Stimulated activated CD4-positive, alpha-beta T cell treated with anti-CD3 and anti-CD28 coated beads, Interleukin-15, amount 100 ng/mL, for 24 hours (primary cell): ENCODE measurements at regions not wholly inside any gene's neighbourhood (a gene's known extent, or its start where the extent isn't known, plus 50 kb on each side); places are given as distances from the start of the nearest gene placed in this dataset.

ENCODE experiments used
- DNase-seq: peaks from one replicate; pipeline ENCODE4 v3.0.0-alpha.2; 2020

DNA sequence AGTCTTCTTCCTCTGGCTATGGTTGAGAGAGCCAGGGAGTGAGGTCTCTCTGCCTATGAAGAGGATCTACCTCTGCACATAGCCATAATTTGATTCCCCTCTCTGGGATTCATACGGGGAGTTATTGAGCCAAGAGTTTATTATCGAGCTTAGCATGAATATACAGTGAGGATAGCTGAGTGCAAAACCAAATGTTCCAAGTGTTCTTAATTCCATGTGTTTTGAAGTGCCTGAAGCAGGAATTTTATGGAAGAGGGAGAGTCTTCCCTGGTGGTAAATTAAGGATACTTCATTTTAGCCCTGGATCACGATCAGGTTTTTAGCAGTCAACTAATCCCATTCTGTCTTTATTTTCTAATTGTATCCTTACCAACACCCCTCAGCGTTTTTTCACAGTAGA, 270.6 kb downstream of the C1D start:
- no peak for DNase-seq

GRCh38 chr2:67792681-67793091, 270.1 kb downstream of the C1D start:
- DNase-seq = no peak

- no peak for DNase-seq
Measured at GRCh38 chr2:67797801-67798540, 264.8 kb downstream of the C1D start.

- no peak for DNase-seq
Measured at GRCh38 chr2:67798541-67799160, 264.2 kb downstream of the C1D start.

GRCh38 chr2:67799886-67800285, 262.9 kb downstream of the C1D start:
- DNase-seq = no peak

DNA sequence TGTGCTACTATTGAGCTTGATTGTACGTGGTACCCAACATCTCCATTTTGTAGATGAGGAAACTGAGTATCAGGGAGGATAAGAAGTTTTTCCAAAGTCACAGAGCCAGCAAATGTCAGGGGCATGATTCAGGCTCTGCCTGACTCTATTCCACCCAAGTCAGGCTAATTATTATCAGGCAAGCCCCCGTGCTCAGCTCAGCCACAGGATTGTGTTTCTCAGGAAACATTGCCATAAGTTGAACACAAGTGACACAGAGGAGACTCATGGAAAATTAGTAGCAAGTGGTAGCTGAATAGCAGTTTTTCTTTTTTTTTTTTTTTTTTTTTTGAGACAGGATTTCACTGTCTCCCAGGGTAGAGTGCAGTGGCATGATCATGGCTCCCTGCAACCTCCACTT, 260.5 kb downstream of the C1D start:
- DNase-seq = no peak

GRCh38 chr2:67802824-67803223, 260.0 kb downstream of the C1D start:
- no peak for DNase-seq

DNA sequence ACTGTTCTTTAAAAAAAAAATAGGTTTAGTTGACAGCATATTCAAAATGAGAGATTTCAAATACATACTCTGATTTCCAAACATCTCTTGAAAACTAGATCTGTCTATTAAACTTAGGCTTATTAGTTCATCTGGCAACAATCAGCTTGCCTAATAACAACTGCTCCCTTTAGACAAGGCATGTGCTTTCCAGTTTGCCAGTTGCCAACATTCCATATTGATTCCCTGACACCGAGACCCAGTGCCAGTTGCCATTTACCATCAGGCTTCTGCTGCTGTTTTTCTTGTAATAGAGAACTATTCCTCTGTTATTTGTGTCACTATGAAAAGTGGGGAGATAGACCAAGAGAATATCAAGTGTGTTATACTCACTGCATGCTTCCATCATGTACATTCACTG, 256.0 kb downstream of the C1D start:
- no peak for DNase-seq

- DNase-seq = no peak
Measured at GRCh38 chr2:67808112-67808511, 254.7 kb downstream of the C1D start.

DNA sequence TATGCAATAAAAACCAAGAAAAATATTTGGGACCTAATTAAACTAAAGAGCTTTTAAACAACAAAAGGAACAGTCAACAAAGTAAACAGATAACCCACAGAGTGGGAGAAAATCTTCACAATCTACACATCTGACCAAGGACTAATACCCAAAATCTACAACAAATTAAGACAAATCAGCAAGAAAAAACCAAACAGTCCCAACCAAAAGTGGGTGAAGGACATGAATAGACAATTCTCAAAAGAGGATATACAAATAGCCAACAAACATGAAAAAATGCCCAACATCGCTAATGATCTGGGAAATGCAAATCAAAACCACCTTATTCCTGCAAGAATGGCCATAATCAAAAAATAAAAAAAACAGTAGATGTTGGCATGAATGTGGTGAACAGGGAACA, 250.1 kb downstream of the C1D start:
- DNase-seq = no peak

DNA sequence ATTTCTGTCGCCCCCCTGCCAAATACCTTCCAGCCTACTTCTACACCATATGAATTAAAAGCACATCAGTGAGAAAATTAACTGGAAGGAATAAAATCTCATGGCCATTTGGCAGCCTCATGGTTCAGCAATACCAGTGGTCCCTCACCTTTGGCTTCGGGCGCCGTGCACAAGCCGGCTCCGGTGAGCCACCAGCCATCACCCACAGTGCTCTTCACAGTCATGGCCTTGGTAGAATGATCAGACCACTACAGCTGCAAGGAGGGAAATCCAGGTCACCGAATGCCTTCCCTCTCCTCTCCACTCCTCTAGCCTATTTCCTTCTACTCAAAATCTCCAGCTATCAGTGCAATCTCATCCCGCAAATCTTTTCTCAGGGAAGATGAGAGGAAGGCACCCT, 239.1 kb downstream of the C1D start:
- DNase-seq = no peak

GRCh38 chr2:67824186-67824585, 238.6 kb downstream of the C1D start:
- DNase-seq = no peak

- DNase-seq = no peak
Measured at GRCh38 chr2:67825476-67825875, 237.3 kb downstream of the C1D start.

- no peak for DNase-seq
Measured at GRCh38 chr2:67828066-67828465, 234.7 kb downstream of the C1D start.

- no peak for DNase-seq
Measured at GRCh38 chr2:67829470-67829869, 233.3 kb downstream of the C1D start.

- no peak for DNase-seq
Measured at GRCh38 chr2:67833632-67834031, 229.2 kb downstream of the C1D start.

DNA sequence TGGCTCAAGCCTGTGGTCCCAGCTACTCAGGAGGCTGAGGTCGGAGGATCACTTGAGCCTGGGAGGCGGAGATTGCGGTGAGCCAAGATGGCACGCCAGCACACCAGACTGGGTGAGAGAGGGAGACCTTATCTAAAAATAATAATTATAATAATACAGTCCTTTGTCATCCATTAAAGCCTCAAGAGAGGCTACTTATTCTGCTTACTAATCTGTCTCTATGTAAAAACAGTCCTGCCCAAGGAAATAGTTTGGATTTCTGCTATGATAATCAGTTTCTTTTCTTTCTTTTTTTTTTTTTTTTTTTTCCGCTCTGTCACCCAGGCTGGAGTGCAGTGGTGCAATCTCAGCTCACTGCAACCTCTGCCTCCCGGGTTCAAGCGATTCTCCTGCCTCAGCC, 228.3 kb downstream of the C1D start:
- DNase-seq = no peak

DNA sequence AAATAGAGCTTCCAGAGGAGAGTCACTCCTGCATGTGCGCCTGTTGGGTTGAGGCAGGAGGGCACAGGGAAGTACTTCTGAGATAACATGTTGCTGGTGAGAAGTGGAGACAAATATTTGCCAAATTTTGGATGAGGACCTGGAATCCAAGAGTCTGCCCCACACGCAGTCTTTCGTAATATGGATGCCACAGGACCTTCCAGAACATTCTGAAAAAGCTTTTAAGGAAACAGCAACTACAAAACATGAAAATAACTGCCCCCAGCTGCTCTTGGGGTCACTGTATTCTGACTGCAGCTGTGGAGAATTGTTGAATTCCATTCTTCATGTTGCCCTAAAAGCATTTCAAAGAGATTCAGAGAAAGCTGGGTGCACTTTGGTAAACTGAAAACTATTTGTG, 227.5 kb downstream of the C1D start:
- DNase-seq = no peak

DNA sequence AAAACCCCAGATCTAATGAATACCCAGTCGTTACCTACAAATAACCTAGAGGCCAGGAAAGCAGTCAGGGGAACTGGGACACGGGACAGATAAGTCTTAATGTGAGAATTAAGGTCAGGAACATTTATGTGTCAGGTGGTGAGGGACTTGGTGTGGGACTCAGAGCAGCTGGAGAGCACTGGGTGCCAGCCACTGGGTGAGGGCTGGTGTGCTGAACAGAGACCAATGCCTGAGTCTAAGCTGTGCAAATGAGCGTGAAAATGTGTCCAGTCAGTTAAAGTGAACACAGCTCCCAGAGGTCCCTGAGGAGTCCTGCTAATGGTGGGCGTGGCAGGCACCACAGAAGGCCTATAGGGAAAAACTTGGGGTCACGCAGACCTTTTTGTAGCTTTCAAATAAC, 225.9 kb downstream of the C1D start:
- DNase-seq = no peak

DNA sequence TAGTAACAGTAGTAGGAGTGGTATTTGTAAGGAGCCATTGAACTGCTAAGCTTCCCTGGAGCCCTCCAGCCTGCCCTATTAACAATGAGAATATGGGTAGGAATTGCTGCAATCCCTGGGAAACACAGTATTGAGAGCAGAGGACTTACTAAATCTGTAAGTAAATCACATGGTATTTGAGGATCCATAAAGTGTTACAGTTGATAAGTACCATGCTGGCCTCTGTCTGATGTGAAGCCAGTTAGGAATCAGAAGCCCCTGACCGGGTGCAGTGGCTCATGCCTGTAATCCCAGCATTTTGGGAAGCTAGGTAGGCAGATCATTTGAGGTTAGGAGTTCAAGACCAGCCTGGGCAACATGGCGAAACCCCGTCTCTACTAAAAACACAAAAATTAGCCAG, 224.6 kb downstream of the C1D start:
- no peak for DNase-seq

GRCh38 chr2:67839242-67839641, 223.6 kb downstream of the C1D start:
- no peak for DNase-seq

DNA sequence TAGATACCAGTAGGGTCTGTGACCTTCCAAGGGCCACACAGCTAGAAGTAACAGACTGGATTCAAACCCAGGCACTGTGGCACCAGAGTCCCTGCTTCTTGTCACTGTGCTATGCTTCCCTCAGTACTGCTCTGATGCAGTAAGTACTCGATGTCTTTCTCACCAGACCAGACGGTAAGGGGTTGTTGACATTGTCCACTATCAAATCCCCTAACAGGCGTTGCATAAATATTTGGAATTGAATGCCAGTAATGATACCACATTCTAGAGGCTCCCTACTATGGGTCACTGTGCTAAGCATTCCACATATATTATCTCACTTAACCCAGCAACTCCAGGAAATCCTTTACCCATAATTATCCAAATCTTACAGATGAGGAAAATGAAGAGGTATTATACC, 223.1 kb downstream of the C1D start:
- DNase-seq = no peak

- peak; percentile 34 for DNase-seq
Measured at GRCh38 chr2:67840460-67841068, 222.2 kb downstream of the C1D start.

GRCh38 chr2:67841711-67842110, 221.1 kb downstream of the C1D start:
- no peak for DNase-seq
